HepG2 (cell line): ENCODE measurements at regions not wholly inside any gene's neighbourhood (a gene's known extent, or its start where the extent isn't known, plus 50 kb on each side); places are given as distances from the start of the nearest gene placed in this dataset.

Experiments used
- CBX5 ChIP-seq: sonication (generic); formaldehyde crosslinking; IDR thresholded peaks from 2 replicates; pipeline ENCODE4 v1.4.0; 2020; ENCODE audit warnings: missing genetic modification reagents, borderline replicate concordance
- KIAA2018 ChIP-seq: sonication (generic); formaldehyde crosslinking; IDR thresholded peaks from 2 replicates; pipeline ENCODE4 v1.5.0; 2020; ENCODE audit warnings: mild to moderate bottlenecking, missing genetic modification reagents, borderline replicate concordance
- ZNF460 ChIP-seq: sonication (generic); formaldehyde crosslinking; IDR thresholded peaks from 2 replicates; pipeline ENCODE4 v1.5.1; 2020; ENCODE audit warnings: missing genetic modification reagents, mild to moderate bottlenecking, borderline replicate concordance
- ZNF567 ChIP-seq: sonication (generic); formaldehyde crosslinking; IDR thresholded peaks from 2 replicates; pipeline ENCODE4 v1.8.1; 2023; ENCODE audit warnings: mild to moderate bottlenecking, missing genetic modification reagents, borderline replicate concordance
- ZSCAN5A ChIP-seq: sonication (generic); formaldehyde crosslinking; IDR thresholded peaks from 2 replicates; pipeline ENCODE4 v1.8.0; 2022; ENCODE audit warnings: mild to moderate bottlenecking, missing genetic modification reagents, borderline replicate concordance

- no peak for TF ChIP-seq KIAA2018 (CRISPR knock-in tag)
- no peak for TF ChIP-seq ZNF567 (CRISPR knock-in tag)
- TF ChIP-seq ZSCAN5A, result no peak
- no peak for TF ChIP-seq ZNF460 (CRISPR knock-in tag)
- TF ChIP-seq CBX5 (CRISPR knock-in tag), result no peak
- TF ChIP-seq, all 625 proteins: peak for 0
Observed at GRCh38 chr14:30373053-30373452, 185.9 kb upstream of the G2E3 start (continued).
